HUES64 (cell line): ENCODE measurements at regions not wholly inside any gene's neighbourhood (a gene's known extent, or its start where the extent isn't known, plus 50 kb on each side); places are given as distances from the start of the nearest gene placed in this dataset.

Experiments used
- H3K27ac ChIP-seq: 2 replicates; pipeline ENCODE4 v1.7.0; 2013; ENCODE audit warnings: low read depth, low read length, inconsistent platforms
- H3K27me3 ChIP-seq: 2 replicates; pipeline ENCODE4 v1.6.1; 2013; ENCODE audit warnings: mild to moderate bottlenecking, low read length; ENCODE audit not compliant: insufficient read depth
- H3K36me3 ChIP-seq: 2 replicates; pipeline ENCODE4 v1.6.1; 2013; ENCODE audit warnings: mild to moderate bottlenecking, low read length; ENCODE audit not compliant: insufficient read depth
- H3K4me1 ChIP-seq: 2 replicates; pipeline ENCODE4 v1.6.1; 2013; ENCODE audit warnings: mild to moderate bottlenecking, low read length, moderate library complexity; ENCODE audit not compliant: insufficient read depth
- H3K4me3 ChIP-seq: 2 replicates; pipeline ENCODE4 v1.5.1; 2013; ENCODE audit warnings: mild to moderate bottlenecking, low read length, moderate library complexity
- H3K9ac ChIP-seq: 2 replicates; pipeline ENCODE4 v1.6.1; 2013; ENCODE audit warnings: mild to moderate bottlenecking, low read depth, low read length
- H3K9me3 ChIP-seq: 2 replicates; pipeline ENCODE4 v1.6.1; 2013; ENCODE audit warnings: low read depth, low read length; ENCODE audit not compliant: insufficient read depth
- WGBS: fragments of 150-250, 120-280 bp; methylation state at CpG from one replicate; pipeline ENCODE4 v1.1.7; 2013; ENCODE audit warnings: missing lambda C conversion rate; 5-methylcytosine and 5-hydroxymethylcytosine counted together

DNA sequence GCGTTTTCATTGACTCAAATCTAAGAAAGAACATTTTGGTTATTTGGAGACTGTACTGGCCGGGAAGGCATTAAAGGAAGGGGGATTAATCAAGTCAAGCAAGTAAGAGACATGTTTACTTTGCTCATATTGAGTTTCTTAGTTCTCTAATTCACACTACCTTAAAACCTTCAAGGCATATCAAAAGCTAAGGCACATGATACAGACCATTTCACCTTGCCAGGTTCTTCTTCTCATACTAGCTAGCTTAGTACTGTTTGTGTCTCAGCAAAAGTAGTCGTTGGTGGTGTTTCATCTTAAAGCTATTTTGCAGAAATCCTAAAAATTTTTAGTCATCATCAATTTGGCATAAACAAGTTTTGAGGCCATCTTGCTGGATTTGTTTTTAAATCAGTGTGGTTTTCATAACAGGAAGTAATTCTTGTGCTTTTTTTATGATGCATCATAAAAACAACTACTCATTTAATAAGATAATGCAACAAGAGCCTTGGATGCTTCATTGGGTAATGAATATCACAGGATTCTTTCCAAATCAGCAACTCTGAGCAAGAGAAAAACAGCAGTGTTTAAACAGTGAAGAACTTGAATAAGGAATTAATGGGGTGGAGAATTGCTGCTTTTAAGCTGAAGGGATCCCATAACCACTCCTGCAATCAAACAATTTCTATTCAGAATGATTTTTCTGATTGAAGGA, 425.3 kb downstream of the EPM2A start:
- Histone ChIP-seq H3K27me3 (no peaks in the 10 kb centered on the region), H3K4me1 (no peaks in the 10 kb centered on the region), H3K9ac (no peak overlapping the region), H3K9me3 (no peaks in the 10 kb centered on the region), H3K4me3 (no peak overlapping the region), H3K27ac (no peak overlapping the region), H3K36me3 (no peaks in the 10 kb centered on the region)
- 96% methylated on average over 3 of the region's 3 CpGs for WGBS

DNA sequence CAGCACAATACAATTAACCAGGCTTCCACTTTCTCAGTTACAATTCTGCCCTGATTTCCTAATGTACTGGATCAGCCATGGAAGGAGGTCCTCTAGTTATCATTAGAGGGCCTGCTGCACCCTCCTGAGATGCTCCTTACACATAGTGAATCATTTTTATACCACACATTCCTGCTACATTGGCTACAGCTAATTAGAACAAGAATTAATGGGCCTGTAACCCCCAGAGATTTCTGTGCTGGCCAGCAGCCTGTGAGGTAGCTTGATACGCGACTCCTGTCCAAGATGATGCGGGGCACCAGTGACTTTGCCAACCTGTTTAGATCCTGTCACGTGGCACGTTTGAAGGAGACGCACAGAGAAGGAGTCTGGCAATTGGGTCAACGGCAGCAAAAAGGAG, 422.8 kb downstream of the EPM2A start:
- Histone ChIP-seq H3K27ac (no peak overlapping the region), H3K4me1 (peaks cover 12% of the 10 kb centered on the region; the same call in 1 of the 2 replicates), H3K27me3 (no peaks in the 10 kb centered on the region), H3K9ac (no peak overlapping the region), H3K36me3 (no peaks in the 10 kb centered on the region), H3K9me3 (no peaks in the 10 kb centered on the region), H3K4me3 (no peak overlapping the region)
- 95% methylated on average over 7 of the region's 7 CpGs for WGBS

DNA sequence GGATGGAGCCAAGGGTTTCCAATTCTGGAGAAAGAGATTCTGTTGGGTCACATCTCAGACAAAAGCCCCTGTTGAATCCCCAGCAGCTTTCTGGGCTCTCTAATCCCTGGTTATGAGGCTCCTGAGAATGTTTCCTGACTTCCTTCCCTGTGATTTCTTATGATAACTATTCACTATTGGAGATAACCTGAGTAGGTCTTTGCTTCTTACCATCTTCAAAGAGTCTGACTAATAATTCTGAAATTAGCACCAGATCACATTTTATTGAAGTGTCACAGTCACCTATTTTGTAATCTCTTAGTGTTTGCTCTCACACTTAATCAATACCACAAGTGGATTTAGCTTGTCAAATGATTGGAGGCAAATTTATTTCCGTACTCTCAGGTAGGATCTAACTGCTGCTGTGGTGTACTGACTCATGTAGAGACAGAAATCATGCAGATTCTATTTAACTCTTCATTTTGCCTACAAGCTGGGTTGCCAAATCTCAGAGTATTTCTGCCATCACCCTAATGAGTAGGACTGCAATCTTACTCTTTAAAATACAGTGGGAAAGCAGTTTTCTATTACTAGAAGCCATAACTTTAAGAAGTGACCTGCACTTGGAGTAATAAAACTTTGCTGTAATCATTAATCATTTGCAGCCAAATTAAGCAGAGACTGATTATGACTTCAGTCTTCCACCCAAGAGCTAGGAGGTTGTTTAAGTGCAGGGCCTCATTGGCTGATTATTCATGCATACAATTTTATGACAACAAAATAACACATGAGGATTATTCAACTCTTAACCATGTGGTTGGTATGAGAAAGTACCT, 422.1 kb downstream of the EPM2A start:
- Histone ChIP-seq H3K36me3 (no peaks in the 10 kb centered on the region), H3K4me1 (peaks cover 12% of the 10 kb centered on the region; the same call in 1 of the 2 replicates), H3K9ac (no peak overlapping the region), H3K27ac (no peak overlapping the region), H3K27me3 (no peaks in the 10 kb centered on the region), H3K9me3 (no peaks in the 10 kb centered on the region), H3K4me3 (no peak overlapping the region)
- WGBS, result 90% methylated on average over 1 of the region's 1 CpG

GRCh38 chr6:145315982-145316600, 419.2 kb downstream of the EPM2A start:
- 69% methylated on average over 3 of the region's 3 CpGs for whole genome bisulfite sequencing

DNA sequence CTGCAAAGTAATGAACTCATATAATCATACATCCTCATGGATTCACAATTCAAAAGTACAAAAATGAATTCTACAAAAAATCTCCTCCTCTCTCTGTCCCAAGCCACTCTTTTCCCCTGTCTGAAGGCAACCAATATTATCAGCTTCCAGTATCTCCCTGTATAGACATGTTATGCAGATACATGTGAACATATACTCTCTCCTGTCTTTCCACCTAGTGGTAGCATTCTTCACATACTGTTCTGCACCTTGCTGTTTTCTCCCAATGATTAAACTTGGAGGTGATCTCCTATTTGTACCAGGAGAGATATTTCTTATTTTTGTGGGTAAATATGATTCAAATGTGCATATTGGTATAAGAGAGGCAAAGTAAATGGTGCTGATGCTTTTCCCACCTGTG, 416.4 kb downstream of the EPM2A start:
- peaks cover 12% of the 10 kb centered on the region; the same call in 1 of the 2 replicates for H3K4me1 ChIP-seq
- no peak overlapping the region for H3K9ac ChIP-seq
- no peak overlapping the region for H3K4me3 ChIP-seq
- H3K27ac ChIP-seq, result no peak overlapping the region
- no peaks in the 10 kb centered on the region for H3K9me3 ChIP-seq
- H3K27me3 ChIP-seq, result no peaks in the 10 kb centered on the region
- no peaks in the 10 kb centered on the region for H3K36me3 ChIP-seq

More at GRCh38 chr6:145315982-145316600, 419.2 kb downstream of the EPM2A start:
- H3K4me1 ChIP-seq, result peaks cover 12% of the 10 kb centered on the region; the same call in 1 of the 2 replicates
- H3K27me3 ChIP-seq, result no peaks in the 10 kb centered on the region
- no peaks in the 10 kb centered on the region for H3K9me3 ChIP-seq
- no peaks in the 10 kb centered on the region for H3K36me3 ChIP-seq
- H3K27ac ChIP-seq, result no peak overlapping the region
- no peak overlapping the region for H3K4me3 ChIP-seq
- no peak overlapping the region for H3K9ac ChIP-seq

DNA sequence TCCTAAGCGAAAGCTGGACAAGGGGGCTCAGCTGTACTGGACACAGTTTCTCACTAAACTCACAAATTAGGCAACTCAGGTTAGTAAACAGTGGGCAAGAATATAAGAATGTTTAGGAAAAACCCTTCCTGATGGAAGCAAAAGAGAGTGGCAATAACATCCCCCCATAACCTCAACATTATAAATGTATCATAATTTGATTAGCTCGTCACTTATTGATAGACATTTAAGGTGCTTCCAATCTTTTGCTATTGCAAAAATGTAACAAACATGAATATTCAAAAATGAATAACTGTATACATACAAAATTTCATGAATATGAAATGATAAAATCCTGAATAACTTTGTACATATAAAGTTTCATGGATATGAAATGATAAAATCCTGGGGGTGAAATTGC, 415.7 kb downstream of the EPM2A start:
- no peaks in the 10 kb centered on the region for H3K9me3 ChIP-seq
- H3K9ac ChIP-seq, result no peak overlapping the region
- WGBS, result 100% methylated on average over 1 of the region's 2 CpGs
- peaks cover 12% of the 10 kb centered on the region; the same call in 1 of the 2 replicates for H3K4me1 ChIP-seq
- H3K36me3 ChIP-seq, result no peaks in the 10 kb centered on the region
- H3K4me3 ChIP-seq, result no peak overlapping the region
- no peak overlapping the region for H3K27ac ChIP-seq
- no peaks in the 10 kb centered on the region for H3K27me3 ChIP-seq

GRCh38 chr6:145323646-145324045, 411.7 kb downstream of the EPM2A start:
- Histone ChIP-seq H3K9ac (no peak overlapping the region), H3K4me3 (no peak overlapping the region), H3K9me3 (no peaks in the 10 kb centered on the region), H3K27me3 (no peaks in the 10 kb centered on the region), H3K36me3 (no peaks in the 10 kb centered on the region), H3K27ac (no peak overlapping the region), H3K4me1 (no peaks in the 10 kb centered on the region)
- WGBS, result 95% methylated on average over 1 of the region's 1 CpG

GRCh38 chr6:145327586-145327985, 407.7 kb downstream of the EPM2A start:
- Histone ChIP-seq H3K36me3 (no peaks in the 10 kb centered on the region), H3K27ac (no peak overlapping the region), H3K4me3 (no peak overlapping the region), H3K9ac (no peak overlapping the region), H3K4me1 (peaks cover 18% of the 10 kb centered on the region; the same call in 1 of the 2 replicates), H3K9me3 (no peaks in the 10 kb centered on the region), H3K27me3 (no peaks in the 10 kb centered on the region)
- WGBS, result 84% methylated on average over 2 of the region's 2 CpGs

DNA sequence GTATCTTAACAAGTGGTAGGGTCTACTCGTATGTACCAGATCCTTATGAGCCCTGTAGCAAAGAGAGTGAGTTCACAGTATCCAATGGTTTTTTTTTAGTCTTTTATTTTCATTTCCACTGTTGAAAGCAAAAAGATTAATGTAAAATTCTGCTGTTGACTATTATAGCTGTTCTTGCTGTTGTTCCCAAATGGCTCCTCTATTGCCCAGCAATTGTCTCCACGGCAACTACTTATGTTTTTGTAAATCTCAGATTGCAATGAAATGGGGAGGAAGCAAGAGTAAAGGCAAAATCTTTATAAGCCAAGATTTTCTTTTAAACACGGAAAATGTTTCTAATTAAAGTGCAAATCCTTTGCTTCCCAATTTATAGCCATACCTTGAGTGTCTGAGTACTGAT, 406.1 kb downstream of the EPM2A start:
- 92% methylated on average over 3 of the region's 3 CpGs for WGBS
- H3K9ac ChIP-seq, result no peak overlapping the region
- no peaks in the 10 kb centered on the region for H3K27me3 ChIP-seq
- H3K36me3 ChIP-seq, result no peaks in the 10 kb centered on the region
- no peak overlapping the region for H3K27ac ChIP-seq
- H3K4me1 ChIP-seq, result peaks cover 23% of the 10 kb centered on the region; the same call in 1 of the 2 replicates
- H3K9me3 ChIP-seq, result no peaks in the 10 kb centered on the region
- no peak overlapping the region for H3K4me3 ChIP-seq

DNA sequence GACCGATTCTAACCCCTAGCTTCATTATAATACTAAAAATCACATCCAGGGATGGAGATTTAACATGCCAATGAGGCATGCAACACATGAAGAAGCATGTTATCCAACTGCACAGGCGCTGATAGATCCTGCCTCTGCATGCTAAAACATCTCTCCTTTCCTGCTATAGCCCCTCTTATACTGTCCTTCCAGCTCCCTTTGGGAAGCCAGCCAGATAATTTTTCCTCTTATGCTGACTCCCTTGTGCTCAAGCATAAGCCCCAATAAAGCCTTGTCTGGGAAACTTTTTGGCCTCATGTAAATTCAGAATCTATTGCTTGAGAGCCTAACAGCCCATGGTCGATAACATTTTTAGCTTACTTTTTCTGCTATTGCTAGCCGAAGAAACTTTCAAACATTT, 404.3 kb downstream of the EPM2A start:
- no peaks in the 10 kb centered on the region for H3K36me3 ChIP-seq
- no peaks in the 10 kb centered on the region for H3K27me3 ChIP-seq
- WGBS, result 95% methylated on average over 4 of the region's 4 CpGs
- peaks cover 23% of the 10 kb centered on the region; the same call in 1 of the 2 replicates for H3K4me1 ChIP-seq
- H3K27ac ChIP-seq, result no peak overlapping the region
- no peak overlapping the region for H3K4me3 ChIP-seq
- H3K9me3 ChIP-seq, result no peaks in the 10 kb centered on the region
- no peak overlapping the region for H3K9ac ChIP-seq

DNA sequence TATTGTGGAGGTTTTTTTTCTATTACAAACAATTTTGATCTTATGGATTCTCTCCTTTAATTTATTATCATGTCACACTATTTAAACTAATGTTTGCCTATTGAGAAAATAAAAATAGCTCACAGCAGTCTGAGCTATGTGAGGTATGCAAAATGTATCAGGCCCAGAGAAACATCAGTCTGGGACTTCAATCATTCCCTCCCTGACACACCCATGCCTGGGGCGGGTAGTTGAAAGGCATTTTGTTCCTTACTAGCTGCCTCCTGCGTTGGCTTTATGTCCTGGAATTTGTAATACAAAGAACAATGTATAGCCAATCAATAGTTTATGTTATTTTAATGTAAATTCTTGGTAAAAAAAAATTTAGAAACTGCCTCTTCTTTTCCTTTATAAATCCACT, 403.3 kb downstream of the EPM2A start:
- no CpG with 5 or more reads among the region's 2 CpGs for WGBS
- Histone ChIP-seq H3K36me3 (no peaks in the 10 kb centered on the region), H3K4me3 (no peak overlapping the region), H3K9ac (no peak overlapping the region), H3K27me3 (no peaks in the 10 kb centered on the region), H3K4me1 (peaks cover 23% of the 10 kb centered on the region; the same call in 1 of the 2 replicates), H3K9me3 (no peaks in the 10 kb centered on the region), H3K27ac (no peak overlapping the region)
